Ishikawa (cell line): ENCODE measurements at regions not wholly inside any gene's neighbourhood (a gene's known extent, or its start where the extent isn't known, plus 50 kb on each side); places are given as distances from the start of the nearest gene placed in this dataset.

ENCODE experiments used
- CREB1 ChIP-seq: IDR thresholded peaks from 2 replicates; pipeline ENCODE4 v1.6.1; 2012; ENCODE audit warnings: low read depth
- MAX ChIP-seq: IDR thresholded peaks from 2 replicates; pipeline ENCODE4 v1.6.1; 2012
- REST ChIP-seq: IDR thresholded peaks from 2 replicates; pipeline ENCODE4 v1.6.1; 2012; ENCODE audit warnings: low read depth, mild to moderate bottlenecking
- TAF1 ChIP-seq: IDR thresholded peaks from 2 replicates; pipeline ENCODE4 v1.6.1; 2012; ENCODE audit warnings: low read depth, mild to moderate bottlenecking
- USF1 ChIP-seq: IDR thresholded peaks from 2 replicates; pipeline ENCODE4 v1.6.1; 2012
- YY1 ChIP-seq: IDR thresholded peaks from 2 replicates; pipeline ENCODE4 v1.6.1; 2012; ENCODE audit warnings: low read depth

GRCh38 chr18:39721712-39722111 is 2156.1 kb upstream of the CELF4 start:
- TF ChIP-seq MAX (no peak), USF1 (no peak), TAF1 (no peak), YY1 (no peak), REST (no peak), CREB1 (no peak)
